ENCODE measurements at regions not wholly inside any gene's neighbourhood (a gene's known extent, or its start where the extent isn't known, plus 50 kb on each side); places are given as distances from the start of the nearest gene placed in this dataset.
"Not testable (repeated sequence)": the region's sequence is repeated elsewhere in the genome, so short reads cannot be mapped to it uniquely, and the experiment has no call there.

GRCh38 chr7:81857385-81857784 is 87.5 kb upstream of the HGF start:
- TF ChIP-seq CTCF (IDR thresholded peaks at IDR 0.05; ENCODE audit: control insufficient read depth, insufficient read depth, low read depth, low read length, missing control alignments), result no peak
- no peak for DNase-seq (ENCODE audit: low read depth)
- H3K4me3 ChIP-seq (ENCODE audit: control insufficient read depth, low read depth, low read length), result no peak overlapping the region

- no peak for DNase-seq (ENCODE audit: low read depth)
- TF ChIP-seq CTCF (IDR thresholded peaks at IDR 0.05; ENCODE audit: control insufficient read depth, insufficient read depth, low read depth, low read length, missing control alignments), result no peak
- no peak overlapping the region for H3K4me3 ChIP-seq (ENCODE audit: control insufficient read depth, low read depth, low read length)
Observed at GRCh38 chr7:81854518-81854917, 84.7 kb upstream of the HGF start.

GRCh38 chr7:81852701-81853100 is 82.9 kb upstream of the HGF start:
- no peak overlapping the region for H3K4me3 ChIP-seq (ENCODE audit: control insufficient read depth, low read depth, low read length)
- TF ChIP-seq CTCF (IDR thresholded peaks at IDR 0.05; ENCODE audit: control insufficient read depth, insufficient read depth, low read depth, low read length, missing control alignments), result no peak
- no peak for DNase-seq (ENCODE audit: low read depth)

GRCh38 chr7:81851413-81851812 is 81.6 kb upstream of the HGF start:
- no peak for TF ChIP-seq CTCF (IDR thresholded peaks at IDR 0.05; ENCODE audit: control insufficient read depth, insufficient read depth, low read depth, low read length, missing control alignments)
- DNase-seq (ENCODE audit: low read depth), result no peak
- H3K4me3 ChIP-seq (ENCODE audit: control insufficient read depth, low read depth, low read length), result no peak overlapping the region

- H3K4me3 ChIP-seq (ENCODE audit: control insufficient read depth, low read depth, low read length), result no peak overlapping the region
- no peak for TF ChIP-seq CTCF (IDR thresholded peaks at IDR 0.05; ENCODE audit: control insufficient read depth, insufficient read depth, low read depth, low read length, missing control alignments)
- no peak for DNase-seq (ENCODE audit: low read depth)
Observed at GRCh38 chr7:81846398-81846797, 76.6 kb upstream of the HGF start.

GRCh38 chr7:81845744-81846241 is 75.9 kb upstream of the HGF start:
- no peak overlapping the region for H3K4me3 ChIP-seq (ENCODE audit: control insufficient read depth, low read depth, low read length)
- no peak for DNase-seq (ENCODE audit: low read depth)
- TF ChIP-seq CTCF (IDR thresholded peaks at IDR 0.05; ENCODE audit: control insufficient read depth, insufficient read depth, low read depth, low read length, missing control alignments), result no peak

GRCh38 chr7:81843657-81844056 is 73.8 kb upstream of the HGF start:
- not testable (repeated sequence) for H3K4me3 ChIP-seq (ENCODE audit: control insufficient read depth, low read depth, low read length); DNase-seq (ENCODE audit: low read depth)

All from AG09309 (cell line).